Fibroblast of lung (primary cell): ENCODE measurements at regions not wholly inside any gene's neighbourhood (a gene's known extent, or its start where the extent isn't known, plus 50 kb on each side); places are given as distances from the start of the nearest gene placed in this dataset.
A peak's percentile ranks its signal among the peaks of the same experiment; 100 is the strongest.

Experiments
- DNase-seq, 2 donors: peaks; one replicate each; pipeline versions ENCODE4 v3.0.0 to v3.0.0-alpha.2; 2010; ENCODE audit warnings: low read depth in 2 of 2
- H2AFZ ChIP-seq: 2 replicates; pipeline ENCODE4 v1.5.1; 2012; ENCODE audit warnings: low read length, control low read depth, inconsistent platforms
- H3K27ac ChIP-seq: 2 replicates; pipeline ENCODE4 v1.5.1; 2011; ENCODE audit warnings: low read length, control low read depth; ENCODE audit not compliant: insufficient read depth
- H3K27me3 ChIP-seq: 2 replicates; pipeline ENCODE4 v1.5.1; 2011; ENCODE audit warnings: mild to moderate bottlenecking, low read length; ENCODE audit not compliant: control insufficient read depth, insufficient read depth
- H3K36me3 ChIP-seq: 2 replicates; pipeline ENCODE4 v1.5.1; 2011; ENCODE audit warnings: low read length; ENCODE audit not compliant: control insufficient read depth, insufficient read depth
- H3K4me1 ChIP-seq: 2 replicates; pipeline ENCODE4 v1.5.1; 2011; ENCODE audit warnings: low read length; ENCODE audit not compliant: control insufficient read depth, insufficient read depth; ENCODE audit errors: extremely low read depth
- H3K4me2 ChIP-seq: 2 replicates; pipeline ENCODE4 v1.5.1; 2011; ENCODE audit warnings: low read length, control low read depth; ENCODE audit not compliant: insufficient read depth; ENCODE audit errors: extremely low read depth
- H3K4me3 ChIP-seq, 4 experiments: fragments of 200-600 bp in 1 of 4; sonication (generic) in 1 of 4; replicated peaks in 1 of 4; 2 replicates each; pipeline ENCODE4 v1.5.1; 2011 to 2016; ENCODE audit warnings: low read length in 4 of 4, low read depth in 3 of 4, mild to moderate bottlenecking in 3 of 4, control low read depth in 2 of 4, inconsistent platforms in 1 of 4, mixed read lengths in 1 of 4; ENCODE audit not compliant: insufficient read depth in 1 of 4; ENCODE audit errors: control extremely low read depth in 1 of 4
- H3K79me2 ChIP-seq: 2 replicates; pipeline ENCODE4 v1.5.1; 2012; ENCODE audit warnings: mild to moderate bottlenecking, low read length, inconsistent platforms; ENCODE audit not compliant: control insufficient read depth, insufficient read depth
- H3K9ac ChIP-seq: 2 replicates; pipeline ENCODE4 v1.5.1; 2011; ENCODE audit warnings: mild to moderate bottlenecking, low read length, control low read depth; ENCODE audit not compliant: insufficient read depth
- H3K9me3 ChIP-seq: 2 replicates; pipeline ENCODE4 v1.5.1; 2012; ENCODE audit warnings: low read depth, low read length; ENCODE audit not compliant: control insufficient read depth, insufficient read depth
- H4K20me1 ChIP-seq: 2 replicates; pipeline ENCODE4 v1.5.1; 2011; ENCODE audit warnings: low read length; ENCODE audit not compliant: control insufficient read depth, insufficient read depth; ENCODE audit errors: extremely low read depth
- EZH2 ChIP-seq: IDR thresholded peaks from 2 replicates; pipeline ENCODE4 v1.5.1; 2012; ENCODE audit warnings: low read length, control low read depth, mild to moderate bottlenecking; ENCODE audit errors: missing control alignments
- TF ChIP-seq, protein P1 (sequence below), 2 donors: IDR thresholded peaks in 1 of 2; conservative IDR thresholded peaks in 1 of 2; 1 replicate in 1 of 2; 2 replicates in 1 of 2; pipeline ENCODE4 v1.5.1; 2011 to 2012; ENCODE audit warnings: low read length in 2 of 2, control low read depth in 1 of 2, inconsistent platforms in 1 of 2, low read depth in 1 of 2, mild to moderate bottlenecking in 1 of 2

DNA sequence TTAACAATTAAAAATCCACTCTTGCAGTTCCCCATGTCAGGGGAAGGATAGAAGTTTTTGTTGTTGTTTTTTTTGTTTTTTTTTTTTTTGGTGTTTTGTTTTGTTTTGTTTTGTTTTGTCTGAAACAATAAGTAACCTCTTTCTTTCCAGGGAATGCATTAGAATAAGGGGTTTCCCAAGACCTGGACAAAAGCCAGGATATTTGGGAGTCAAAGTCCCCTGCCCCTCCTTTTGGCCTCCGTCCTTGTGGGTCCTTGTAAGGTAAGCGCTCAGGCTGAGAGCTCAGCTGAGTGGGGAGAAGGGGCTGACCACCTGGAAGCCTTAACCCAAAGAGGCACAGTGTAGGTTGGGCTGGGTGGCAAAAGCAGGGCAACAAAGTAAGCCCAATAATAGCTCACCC is 515.4 kb downstream of the SOX6 start:
- no peak for DNase-seq
- no peak overlapping the region for H3K4me3 ChIP-seq
- TF ChIP-seq, protein P1, sequence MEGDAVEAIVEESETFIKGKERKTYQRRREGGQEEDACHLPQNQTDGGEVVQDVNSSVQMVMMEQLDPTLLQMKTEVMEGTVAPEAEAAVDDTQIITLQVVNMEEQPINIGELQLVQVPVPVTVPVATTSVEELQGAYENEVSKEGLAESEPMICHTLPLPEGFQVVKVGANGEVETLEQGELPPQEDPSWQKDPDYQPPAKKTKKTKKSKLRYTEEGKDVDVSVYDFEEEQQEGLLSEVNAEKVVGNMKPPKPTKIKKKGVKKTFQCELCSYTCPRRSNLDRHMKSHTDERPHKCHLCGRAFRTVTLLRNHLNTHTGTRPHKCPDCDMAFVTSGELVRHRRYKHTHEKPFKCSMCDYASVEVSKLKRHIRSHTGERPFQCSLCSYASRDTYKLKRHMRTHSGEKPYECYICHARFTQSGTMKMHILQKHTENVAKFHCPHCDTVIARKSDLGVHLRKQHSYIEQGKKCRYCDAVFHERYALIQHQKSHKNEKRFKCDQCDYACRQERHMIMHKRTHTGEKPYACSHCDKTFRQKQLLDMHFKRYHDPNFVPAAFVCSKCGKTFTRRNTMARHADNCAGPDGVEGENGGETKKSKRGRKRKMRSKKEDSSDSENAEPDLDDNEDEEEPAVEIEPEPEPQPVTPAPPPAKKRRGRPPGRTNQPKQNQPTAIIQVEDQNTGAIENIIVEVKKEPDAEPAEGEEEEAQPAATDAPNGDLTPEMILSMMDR (conservative IDR thresholded peaks at IDR 0.05 in 1 of 2, IDR thresholded peaks at IDR 0.05 in 1 of 2; ENCODE audit: low read depth in 1 of 2, low read length in 2 of 2), result no peak
- TF ChIP-seq EZH2, result no peak
- H3K27me3 ChIP-seq, result no peaks in the 10 kb centered on the region
- no peaks in the 10 kb centered on the region for H3K9me3 ChIP-seq
- H2AFZ ChIP-seq, result no peak overlapping the region
- no peak overlapping the region for H3K27ac ChIP-seq
- H3K36me3 ChIP-seq, result no peaks in the 10 kb centered on the region
- no peaks in the 10 kb centered on the region for H3K4me1 ChIP-seq
- H3K4me2 ChIP-seq, result no peak overlapping the region
- no peak overlapping the region for H3K9ac ChIP-seq
- no peaks in the 10 kb centered on the region for H4K20me1 ChIP-seq
- H3K79me2 ChIP-seq, result no peaks in the 10 kb centered on the region

DNA sequence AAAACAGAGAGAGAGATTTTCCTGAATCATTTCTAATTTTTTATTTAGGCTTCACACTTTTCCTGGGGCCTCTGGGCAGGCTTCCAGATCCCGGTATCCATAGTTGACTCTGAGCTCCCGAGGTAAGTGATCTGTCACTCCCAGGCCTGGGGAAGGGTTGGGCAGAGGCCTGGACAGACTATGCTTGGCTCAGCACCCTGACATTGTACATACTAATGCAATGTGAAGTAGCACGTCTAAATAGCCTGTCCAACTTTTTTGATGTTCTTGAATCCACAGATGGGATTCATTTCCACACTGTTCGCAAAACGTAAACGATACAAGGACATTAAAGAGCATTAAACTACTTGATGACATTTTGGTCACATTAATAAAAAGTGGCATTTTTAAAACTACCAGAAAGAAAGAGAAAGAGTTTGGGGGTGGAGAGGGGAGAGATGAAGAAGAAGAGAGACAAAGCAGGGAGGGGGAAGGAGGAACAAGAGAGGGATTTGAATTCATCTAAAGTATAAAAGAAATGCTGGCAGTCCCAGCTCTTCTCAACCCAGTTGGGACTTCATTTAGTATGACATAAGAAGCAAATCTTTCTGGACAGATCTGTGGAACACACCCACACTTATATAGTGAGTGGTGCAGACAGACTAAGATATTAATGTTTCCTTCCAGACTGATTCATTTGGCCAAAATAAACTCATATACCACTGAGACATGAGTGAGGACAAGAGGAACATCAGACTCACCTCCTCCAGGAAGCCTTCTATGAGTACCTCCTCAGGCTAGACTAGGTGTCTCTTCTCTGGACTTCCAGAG is 514.2 kb downstream of the SOX6 start:
- H3K4me1 ChIP-seq, result no peaks in the 10 kb centered on the region
- no peaks in the 10 kb centered on the region for H3K27me3 ChIP-seq
- H3K27ac ChIP-seq, result no peak overlapping the region
- TF ChIP-seq EZH2, result no peak
- TF ChIP-seq, protein P1 (conservative IDR thresholded peaks at IDR 0.05 in 1 of 2, IDR thresholded peaks at IDR 0.05 in 1 of 2; ENCODE audit: low read depth in 1 of 2, low read length in 2 of 2), result no peak
- H3K4me2 ChIP-seq, result no peak overlapping the region
- no peak overlapping the region for H2AFZ ChIP-seq
- H3K79me2 ChIP-seq, result no peaks in the 10 kb centered on the region
- H3K4me3 ChIP-seq, result no peak overlapping the region
- DNase-seq, result peak in 1 of 2 donors; percentile 37
- H3K9me3 ChIP-seq, result no peaks in the 10 kb centered on the region
- H3K9ac ChIP-seq, result no peak overlapping the region
- no peaks in the 10 kb centered on the region for H3K36me3 ChIP-seq
- H4K20me1 ChIP-seq, result no peaks in the 10 kb centered on the region

DNA sequence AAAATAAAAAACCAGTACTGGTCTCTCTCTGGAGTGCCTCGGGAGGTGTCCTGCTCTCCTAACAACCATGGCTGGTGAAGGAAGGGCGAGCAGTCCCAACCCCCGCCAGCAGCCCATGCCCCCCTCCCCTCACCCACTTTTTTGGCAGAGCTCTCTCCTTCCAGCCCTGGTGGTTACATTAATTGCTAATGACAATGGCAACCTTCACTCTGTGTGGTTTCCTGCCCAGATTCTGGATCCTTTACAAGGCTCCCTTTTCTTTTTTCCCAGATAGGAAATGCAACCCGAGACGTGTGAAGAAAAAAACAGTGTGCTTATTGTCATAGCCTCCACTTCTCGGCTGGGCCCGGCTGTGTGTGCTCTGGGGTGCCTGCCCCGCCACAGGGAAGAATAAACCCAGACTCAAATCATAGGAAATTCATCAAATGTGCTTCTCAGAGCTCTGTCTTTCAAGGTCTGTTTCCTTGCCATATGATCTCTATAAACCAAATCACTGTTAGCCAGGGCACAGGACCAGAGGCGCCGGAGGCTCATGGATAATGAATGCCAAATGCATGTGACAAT is 513.0 kb downstream of the SOX6 start:
- TF ChIP-seq, protein P1 (conservative IDR thresholded peaks at IDR 0.05 in 1 of 2, IDR thresholded peaks at IDR 0.05 in 1 of 2; ENCODE audit: low read depth in 1 of 2, low read length in 2 of 2), result no peak
- no peak for TF ChIP-seq EZH2
- no peak overlapping the region for H3K4me2 ChIP-seq
- H3K4me3 ChIP-seq, result no peak overlapping the region
- H3K79me2 ChIP-seq, result no peaks in the 10 kb centered on the region
- H4K20me1 ChIP-seq, result no peaks in the 10 kb centered on the region
- H3K27ac ChIP-seq, result no peak overlapping the region
- H3K4me1 ChIP-seq, result no peaks in the 10 kb centered on the region
- H3K36me3 ChIP-seq, result no peaks in the 10 kb centered on the region
- peak; percentile 17 to 72 for DNase-seq
- H2AFZ ChIP-seq, result no peak overlapping the region
- no peak overlapping the region for H3K9ac ChIP-seq
- no peaks in the 10 kb centered on the region for H3K9me3 ChIP-seq
- H3K27me3 ChIP-seq, result no peaks in the 10 kb centered on the region
